ENCODE measurements at regions not wholly inside any gene's neighbourhood (a gene's known extent, or its start where the extent isn't known, plus 50 kb on each side); places are given as distances from the start of the nearest gene placed in this dataset.

- no peaks in the 10 kb centered on the region for H3K9me3 ChIP-seq
- no peak overlapping the region for H3K27ac ChIP-seq
- no peak overlapping the region for H3K4me3 ChIP-seq
- no peak for DNase-seq (ENCODE audit: low spot score in 2 of 2)
- no peaks in the 10 kb centered on the region for H3K27me3 ChIP-seq
- 100% methylated on average over 1 of the region's 1 CpG for WGBS, 2 donors
- H3K36me3 ChIP-seq, result no peaks in the 10 kb centered on the region
- TF ChIP-seq POLR2A (IDR thresholded peaks at IDR 0.05), result no peak
- H3K4me1 ChIP-seq, result no peaks in the 10 kb centered on the region
These were observed 1679.1 kb upstream of the PCDH20 start for GRCh38 chr13:63094717-63095116.

DNA sequence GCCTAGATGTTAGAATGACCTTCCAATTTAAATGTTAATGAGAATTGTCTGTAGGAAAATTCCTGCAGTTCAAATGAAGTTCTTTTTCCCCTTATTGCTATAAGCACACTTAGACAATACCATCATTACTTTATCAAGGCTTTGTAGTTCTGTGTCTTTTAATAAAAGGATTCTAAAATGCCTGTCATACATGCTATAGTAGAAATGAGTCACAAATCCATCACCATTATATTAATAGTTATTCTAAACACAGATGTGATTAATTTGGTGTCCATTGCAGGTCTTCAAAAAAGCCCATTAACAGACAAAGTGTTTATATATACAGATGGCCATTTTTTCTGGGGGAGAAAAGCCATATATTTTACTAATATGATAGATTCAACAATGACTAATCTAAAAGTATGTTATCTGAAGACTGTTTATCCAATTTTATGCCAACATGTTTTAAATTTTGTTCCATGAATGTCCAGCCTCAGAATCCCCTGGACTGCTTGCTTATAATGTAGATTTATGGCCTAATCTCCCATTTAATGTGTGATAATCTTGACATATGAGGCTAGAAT lies 1678.3 kb upstream of the PCDH20 start:
- H3K27me3 ChIP-seq, result no peaks in the 10 kb centered on the region
- no peak overlapping the region for H3K27ac ChIP-seq
- no peaks in the 10 kb centered on the region for H3K4me1 ChIP-seq
- H3K36me3 ChIP-seq, result no peaks in the 10 kb centered on the region
- no peaks in the 10 kb centered on the region for H3K9me3 ChIP-seq
- DNase-seq (ENCODE audit: low spot score in 2 of 2), result no peak
- no peak overlapping the region for H3K4me3 ChIP-seq
- TF ChIP-seq CTCF (IDR thresholded peaks at IDR 0.05) (no peak), POLR2A (IDR thresholded peaks at IDR 0.05) (no peak), EP300 (IDR thresholded peaks at IDR 0.05) (no peak)

GRCh38 chr13:63092456-63092855 lies 1676.8 kb upstream of the PCDH20 start:
- Histone ChIP-seq H3K36me3 (no peaks in the 10 kb centered on the region), H3K9me3 (no peaks in the 10 kb centered on the region), H3K27me3 (no peaks in the 10 kb centered on the region), H3K27ac (no peak overlapping the region), H3K4me1 (no peaks in the 10 kb centered on the region), H3K4me3 (no peak overlapping the region)
- WGBS, 2 donors, result 98% methylated on average over 1 of the region's 1 CpG
- no peak for TF ChIP-seq POLR2A (IDR thresholded peaks at IDR 0.05)
- no peak for TF ChIP-seq EP300 (IDR thresholded peaks at IDR 0.05)
- TF ChIP-seq CTCF (IDR thresholded peaks at IDR 0.05), result no peak
- DNase-seq (ENCODE audit: low spot score in 2 of 2), result no peak

- H3K36me3 ChIP-seq, result no peaks in the 10 kb centered on the region
- no peak overlapping the region for H3K4me3 ChIP-seq
- no peaks in the 10 kb centered on the region for H3K4me1 ChIP-seq
- no peaks in the 10 kb centered on the region for H3K9me3 ChIP-seq
- no peak overlapping the region for H3K27ac ChIP-seq
- 36 to 44% methylated on average over 1 of the region's 1 CpG for WGBS, 2 donors
- no peaks in the 10 kb centered on the region for H3K27me3 ChIP-seq
- TF ChIP-seq POLR2A (IDR thresholded peaks at IDR 0.05) (no peak), EP300 (IDR thresholded peaks at IDR 0.05) (no peak), CTCF (IDR thresholded peaks at IDR 0.05) (no peak)
- no peak for DNase-seq (ENCODE audit: low spot score in 2 of 2)
These were observed 1674.9 kb upstream of the PCDH20 start for GRCh38 chr13:63090524-63090923.

DNA sequence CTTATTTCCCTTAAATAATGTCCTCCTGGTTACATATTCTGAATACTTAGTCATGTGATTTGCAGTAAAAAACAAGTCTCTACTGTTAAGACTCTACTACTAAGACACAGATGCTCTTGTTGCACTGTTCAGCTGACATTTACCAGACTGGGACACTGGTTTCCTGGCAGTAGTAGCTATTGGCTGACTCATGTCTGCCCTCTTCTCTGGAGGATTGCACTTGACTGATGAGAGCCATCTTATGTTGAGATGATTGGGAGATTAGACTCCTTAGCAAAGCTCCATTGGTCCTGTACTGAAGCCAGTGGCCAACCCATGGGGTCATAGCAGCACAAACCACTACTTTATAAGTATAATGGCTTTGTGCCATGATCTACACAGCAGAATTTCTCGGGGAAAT lies 1672.6 kb upstream of the PCDH20 start:
- TF ChIP-seq CTCF (IDR thresholded peaks at IDR 0.05), result no peak
- TF ChIP-seq POLR2A (IDR thresholded peaks at IDR 0.05), result no peak
- no peak for TF ChIP-seq EP300 (IDR thresholded peaks at IDR 0.05)
- Histone ChIP-seq H3K4me3 (no peak overlapping the region), H3K36me3 (no peaks in the 10 kb centered on the region), H3K9me3 (no peaks in the 10 kb centered on the region), H3K4me1 (no peaks in the 10 kb centered on the region), H3K27me3 (no peaks in the 10 kb centered on the region), H3K27ac (no peak overlapping the region)
- 32 to 47% methylated on average over 1 of the region's 1 CpG for WGBS, 2 donors
- no peak for DNase-seq (ENCODE audit: low spot score in 2 of 2)

DNA sequence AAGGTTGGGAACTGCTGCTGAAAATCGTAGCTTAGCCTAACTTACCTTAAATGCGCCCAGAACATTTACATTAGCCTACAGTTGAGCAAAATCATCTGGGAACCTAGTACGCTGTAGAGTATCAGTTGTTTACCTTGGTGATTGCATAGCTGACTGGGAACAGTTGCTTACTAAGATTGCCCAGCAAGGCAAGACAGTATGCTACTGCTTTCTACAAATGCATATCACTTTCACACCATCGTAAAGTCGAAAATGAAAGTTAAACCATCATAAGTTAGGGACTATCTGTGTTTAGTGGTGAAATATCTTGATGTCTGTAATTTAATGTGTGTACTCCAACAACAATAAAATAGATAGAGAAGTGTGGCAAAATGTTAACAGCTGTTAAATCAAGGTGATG lies 1670.6 kb upstream of the PCDH20 start:
- H3K36me3 ChIP-seq, result no peaks in the 10 kb centered on the region
- no peak overlapping the region for H3K4me3 ChIP-seq
- no peak overlapping the region for H3K27ac ChIP-seq
- no peaks in the 10 kb centered on the region for H3K4me1 ChIP-seq
- H3K27me3 ChIP-seq, result no peaks in the 10 kb centered on the region
- WGBS, 2 donors, result 87 to 90% methylated on average over 5 of the region's 5 CpGs
- H3K9me3 ChIP-seq, result peaks cover 0 to 6% (median 0%) of the 10 kb centered on the region in 4 donors
- TF ChIP-seq POLR2A (IDR thresholded peaks at IDR 0.05) (no peak), EP300 (IDR thresholded peaks at IDR 0.05) (no peak), CTCF (IDR thresholded peaks at IDR 0.05) (no peak)
- DNase-seq (ENCODE audit: low spot score in 2 of 2), result no peak
